Fibroblast of lung (primary cell): ENCODE measurements at regions not wholly inside any gene's neighbourhood (a gene's known extent, or its start where the extent isn't known, plus 50 kb on each side); places are given as distances from the start of the nearest gene placed in this dataset.
"Not testable (repeated sequence)": the region's sequence is repeated elsewhere in the genome, so short reads cannot be mapped to it uniquely, and the experiment has no call there.

Source experiments
- EZH2 ChIP-seq: IDR thresholded peaks from 2 replicates; pipeline ENCODE4 v1.5.1; 2012; ENCODE audit warnings: low read length, control low read depth, mild to moderate bottlenecking; ENCODE audit errors: missing control alignments
- TF ChIP-seq, protein P1 (sequence below), 2 donors: IDR thresholded peaks in 1 of 2; conservative IDR thresholded peaks in 1 of 2; 1 replicate in 1 of 2; 2 replicates in 1 of 2; pipeline ENCODE4 v1.5.1; 2011 to 2012; ENCODE audit warnings: low read length in 2 of 2, control low read depth in 1 of 2, inconsistent platforms in 1 of 2, low read depth in 1 of 2, mild to moderate bottlenecking in 1 of 2

GRCh38 chr1:47538530-47538929, 100.7 kb downstream of the FOXD2 start:
- TF ChIP-seq EZH2: not testable (repeated sequence)
- TF ChIP-seq, protein P1, sequence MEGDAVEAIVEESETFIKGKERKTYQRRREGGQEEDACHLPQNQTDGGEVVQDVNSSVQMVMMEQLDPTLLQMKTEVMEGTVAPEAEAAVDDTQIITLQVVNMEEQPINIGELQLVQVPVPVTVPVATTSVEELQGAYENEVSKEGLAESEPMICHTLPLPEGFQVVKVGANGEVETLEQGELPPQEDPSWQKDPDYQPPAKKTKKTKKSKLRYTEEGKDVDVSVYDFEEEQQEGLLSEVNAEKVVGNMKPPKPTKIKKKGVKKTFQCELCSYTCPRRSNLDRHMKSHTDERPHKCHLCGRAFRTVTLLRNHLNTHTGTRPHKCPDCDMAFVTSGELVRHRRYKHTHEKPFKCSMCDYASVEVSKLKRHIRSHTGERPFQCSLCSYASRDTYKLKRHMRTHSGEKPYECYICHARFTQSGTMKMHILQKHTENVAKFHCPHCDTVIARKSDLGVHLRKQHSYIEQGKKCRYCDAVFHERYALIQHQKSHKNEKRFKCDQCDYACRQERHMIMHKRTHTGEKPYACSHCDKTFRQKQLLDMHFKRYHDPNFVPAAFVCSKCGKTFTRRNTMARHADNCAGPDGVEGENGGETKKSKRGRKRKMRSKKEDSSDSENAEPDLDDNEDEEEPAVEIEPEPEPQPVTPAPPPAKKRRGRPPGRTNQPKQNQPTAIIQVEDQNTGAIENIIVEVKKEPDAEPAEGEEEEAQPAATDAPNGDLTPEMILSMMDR (conservative IDR thresholded peaks at IDR 0.05 in 1 of 2, IDR thresholded peaks at IDR 0.05 in 1 of 2; ENCODE audit: low read depth in 1 of 2, low read length in 2 of 2): not testable (repeated sequence)
